HG03558 (cell line): ENCODE measurements at regions not wholly inside any gene's neighbourhood (a gene's known extent, or its start where the extent isn't known, plus 50 kb on each side); places are given as distances from the start of the nearest gene placed in this dataset.
A peak's percentile ranks its signal among the peaks of the same experiment; 100 is the strongest.
"Not testable (repeated sequence)": the region's sequence is repeated elsewhere in the genome, so short reads cannot be mapped to it uniquely, and the experiment has no call there.

Experiments used
- ATAC-seq: cut with Tn5 transposase; IDR thresholded peaks from one replicate; pipeline ENCODE4 v1.9.1; 2021; ENCODE audit warnings: moderate number of reproducible peaks; ENCODE audit not compliant: unreplicated experiment; ENCODE audit errors: extremely low read depth

DNA sequence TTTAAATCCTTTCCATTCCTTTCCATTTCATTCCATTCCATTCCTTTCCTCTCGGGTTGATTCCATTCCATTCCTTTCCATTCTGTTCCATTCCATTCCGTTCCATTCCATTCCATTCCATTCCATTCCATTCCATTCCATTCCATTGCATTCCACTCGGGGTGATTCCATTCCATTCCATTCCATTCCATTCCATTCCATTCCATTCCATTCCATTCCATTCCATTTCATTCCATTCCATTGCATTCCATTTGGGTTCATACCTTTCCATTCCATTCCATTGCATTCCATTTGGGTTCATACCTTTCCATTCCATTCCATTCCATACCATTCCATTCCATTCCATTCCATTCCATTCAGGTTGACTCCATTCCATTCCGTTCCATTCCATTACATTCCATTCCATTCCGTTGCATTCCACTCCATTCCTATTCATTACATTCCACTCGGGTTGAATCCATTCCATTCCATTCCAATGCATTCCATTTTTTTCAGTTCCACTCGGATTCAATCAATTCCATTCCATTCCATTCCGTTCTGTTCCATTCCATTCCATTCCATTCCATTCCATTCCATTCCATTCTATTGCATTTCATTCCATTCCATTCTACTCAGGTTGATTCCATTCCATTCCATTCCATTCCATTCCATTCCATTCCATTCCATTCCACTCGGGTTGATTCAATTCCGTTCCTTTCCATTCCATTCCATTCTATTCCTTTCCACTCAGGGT is 164.4 kb downstream of the CWH43 start:
- ATAC-seq = not testable (repeated sequence)

DNA sequence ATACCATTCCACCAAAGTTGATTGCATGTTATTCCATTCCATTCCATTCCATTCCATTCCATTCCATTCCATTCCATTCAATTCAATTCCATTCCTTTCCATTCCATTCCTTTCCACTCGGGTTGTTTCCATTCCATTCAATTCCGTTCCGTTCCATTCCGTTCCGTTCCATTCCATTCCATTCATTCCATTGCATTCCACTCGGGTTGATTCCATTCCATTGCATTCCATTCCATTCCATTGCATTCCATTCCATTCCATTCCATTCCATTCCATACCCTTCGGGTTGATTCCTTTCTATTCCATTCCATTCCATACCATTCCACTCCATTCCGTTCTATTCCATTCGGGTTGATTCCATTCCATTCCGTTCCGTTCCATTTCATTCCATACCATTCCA is 166.9 kb downstream of the CWH43 start:
- ATAC-seq = not testable (repeated sequence)

DNA sequence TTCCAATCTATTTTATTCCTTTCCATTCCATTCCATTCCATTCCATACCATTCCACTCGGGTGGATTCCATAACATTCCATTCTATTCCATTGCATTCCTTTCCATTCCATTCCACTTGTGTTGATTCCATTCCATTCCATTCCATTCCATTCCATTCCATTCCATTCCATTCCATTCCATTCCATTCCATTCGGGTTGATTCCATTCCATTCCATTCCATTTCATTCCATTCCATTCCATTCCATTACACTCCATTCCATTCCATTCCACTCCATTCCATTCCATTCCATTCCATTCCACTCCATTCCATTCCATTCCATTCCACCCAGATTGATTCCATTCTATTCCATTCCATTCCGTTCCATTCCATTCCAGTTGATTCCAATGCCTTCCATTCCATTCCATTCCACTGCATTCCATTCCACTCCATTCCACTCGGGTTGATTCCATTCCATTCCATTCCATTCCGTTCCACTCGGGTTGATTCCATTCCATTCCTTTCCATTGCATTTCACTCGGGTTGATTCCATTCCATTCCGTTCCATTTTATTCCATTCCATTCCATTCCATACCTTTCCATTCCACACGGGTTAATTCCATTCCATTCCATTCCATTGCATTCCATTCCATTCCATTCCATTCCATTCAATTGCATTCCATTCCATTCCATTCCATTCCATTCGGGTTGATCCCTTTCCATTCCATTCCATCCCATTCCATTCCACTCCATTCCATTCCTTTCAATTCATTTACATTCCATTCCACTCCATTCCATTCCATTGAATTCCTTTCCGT is 168.4 kb downstream of the CWH43 start:
- ATAC-seq = peak; percentile 46

DNA sequence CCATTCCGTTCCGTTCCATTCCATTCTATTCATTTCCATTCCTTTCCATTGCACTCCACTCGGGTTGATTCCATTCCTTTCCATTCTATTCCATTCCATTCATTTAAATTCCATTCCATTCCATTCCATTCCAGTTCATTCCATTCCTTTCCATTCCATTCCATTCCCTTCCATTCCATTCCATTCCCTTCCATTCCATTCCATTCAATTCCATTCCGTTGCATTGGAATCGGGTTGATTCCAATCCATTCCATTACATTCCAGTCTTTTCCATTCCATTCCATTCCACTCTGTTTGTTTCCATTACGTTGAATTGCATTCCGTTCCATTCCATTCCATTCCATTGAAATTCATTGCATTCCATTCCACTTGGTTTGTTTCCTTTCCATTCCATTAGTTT is 169.2 kb downstream of the CWH43 start:
- ATAC-seq = not testable (repeated sequence)

DNA sequence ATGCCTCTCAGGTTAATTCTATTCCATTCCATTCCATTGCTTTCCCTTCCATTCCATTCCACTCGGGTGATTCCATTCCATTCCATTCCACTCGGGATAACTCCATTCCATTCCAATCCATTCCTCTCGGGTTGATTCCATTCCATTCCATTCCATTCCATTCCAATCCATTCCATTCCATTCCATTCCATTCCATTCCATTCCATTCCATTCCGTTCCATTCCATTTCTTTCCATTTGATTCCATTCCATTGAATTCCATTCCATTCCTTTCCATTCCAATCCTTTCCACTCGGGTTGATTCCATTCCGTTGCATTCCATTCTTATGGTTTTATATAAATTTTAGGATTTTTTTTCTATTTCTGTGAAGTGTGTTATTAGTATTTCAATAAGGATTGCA is 170.2 kb downstream of the CWH43 start:
- ATAC-seq = not testable (repeated sequence)

DNA sequence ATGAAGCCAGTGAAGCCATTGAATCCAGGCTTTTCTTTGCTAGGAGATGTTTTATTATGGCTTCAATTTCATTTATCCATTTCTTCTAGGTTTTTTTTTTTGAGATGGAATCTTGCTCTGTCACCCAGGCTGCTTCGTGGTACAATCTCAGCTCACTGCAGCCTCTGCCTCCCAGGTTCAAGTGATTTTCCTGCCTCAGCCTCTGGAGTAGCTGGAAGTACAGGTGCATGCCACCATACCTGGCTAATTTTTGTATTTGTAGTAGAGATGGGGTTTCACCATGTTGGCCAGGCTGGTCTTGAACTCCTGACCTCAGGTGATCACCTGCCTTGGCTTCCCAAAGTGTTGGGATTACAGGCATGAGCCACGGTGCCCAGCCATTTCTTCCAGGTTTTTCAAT is 171.6 kb downstream of the CWH43 start:
- ATAC-seq = not testable (repeated sequence)

DNA sequence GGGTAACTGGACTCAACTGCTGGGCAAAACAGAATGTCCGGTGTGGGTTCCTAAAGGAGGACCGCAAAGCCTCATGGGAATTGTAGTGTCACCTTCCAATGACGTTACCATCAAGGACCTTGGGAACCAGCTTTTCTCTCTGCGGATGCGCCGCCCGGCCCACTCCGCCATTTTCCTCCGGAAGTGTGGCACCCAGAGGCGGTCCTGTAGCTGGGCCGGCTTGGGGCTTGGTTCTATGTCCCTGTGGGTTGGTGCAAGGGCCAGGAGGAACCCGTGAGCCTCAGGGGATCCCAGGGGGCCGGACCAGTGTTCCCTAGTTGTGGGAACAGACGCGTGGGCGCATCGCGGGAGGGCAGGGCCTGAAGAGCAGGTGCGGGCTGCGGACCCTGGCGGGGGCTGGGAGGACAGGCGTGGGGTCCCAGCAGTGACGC is 175.1 kb downstream of the CWH43 start:
- ATAC-seq = not testable (repeated sequence)

DNA sequence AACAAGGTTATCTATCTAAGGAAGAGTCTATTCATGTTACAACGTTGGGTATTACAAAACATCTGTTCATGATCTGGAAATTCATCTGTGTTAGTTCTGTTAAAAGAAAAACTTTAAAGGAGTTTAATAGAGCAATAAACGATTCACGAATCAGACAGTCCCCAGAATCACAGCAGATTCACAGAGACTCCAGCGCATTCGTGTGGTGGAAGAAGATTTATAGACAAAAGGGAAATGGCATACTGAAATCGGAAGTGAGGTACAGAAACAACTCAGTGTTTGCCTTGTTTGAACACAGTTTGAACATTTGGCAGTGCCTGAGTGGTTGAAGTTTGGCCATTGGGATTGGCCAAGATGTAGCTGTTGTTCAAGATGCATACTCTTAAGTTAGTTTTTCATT is 178.8 kb downstream of the CWH43 start:
- ATAC-seq = not testable (repeated sequence)

DNA sequence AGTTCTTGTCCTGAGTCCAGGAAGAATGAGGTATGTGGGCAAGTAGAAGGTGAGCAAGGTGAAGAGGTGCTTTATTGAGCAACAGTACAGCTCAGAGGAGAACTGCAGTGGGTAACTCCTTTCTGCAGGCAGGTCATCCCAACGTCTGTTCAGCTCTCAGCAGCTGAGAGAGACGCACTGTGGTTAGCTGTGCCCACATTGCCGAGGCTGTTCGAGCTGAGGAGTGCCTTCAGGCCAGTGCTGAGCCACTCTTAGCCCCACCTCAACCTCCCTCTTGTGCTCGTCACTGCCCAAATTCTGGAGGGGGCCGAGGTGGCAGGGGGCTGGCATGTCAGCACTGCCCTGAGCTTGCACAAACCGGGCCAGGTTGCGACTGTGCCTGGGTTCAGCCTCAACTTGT is 191.8 kb downstream of the CWH43 start:
- not testable (repeated sequence) for ATAC-seq

DNA sequence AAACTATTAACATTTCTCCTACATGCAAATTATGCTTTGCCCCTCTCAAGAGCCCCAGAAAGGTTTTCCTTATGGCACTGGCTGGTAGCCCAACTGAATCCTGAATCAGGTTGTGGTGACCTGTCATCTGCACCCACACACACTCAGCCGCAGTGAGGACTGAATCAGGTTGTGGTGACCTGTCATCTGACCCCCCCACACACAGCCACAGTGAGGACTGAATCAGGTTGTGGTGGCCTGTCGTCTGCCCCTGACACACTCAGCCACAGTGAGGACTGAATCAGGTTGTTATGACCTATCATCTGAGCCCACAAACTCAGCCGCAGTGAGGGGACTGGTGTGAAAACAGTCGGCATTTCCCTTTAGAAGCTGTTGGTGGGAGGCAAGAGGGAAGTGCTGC is 195.0 kb downstream of the CWH43 start:
- ATAC-seq = not testable (repeated sequence)

DNA sequence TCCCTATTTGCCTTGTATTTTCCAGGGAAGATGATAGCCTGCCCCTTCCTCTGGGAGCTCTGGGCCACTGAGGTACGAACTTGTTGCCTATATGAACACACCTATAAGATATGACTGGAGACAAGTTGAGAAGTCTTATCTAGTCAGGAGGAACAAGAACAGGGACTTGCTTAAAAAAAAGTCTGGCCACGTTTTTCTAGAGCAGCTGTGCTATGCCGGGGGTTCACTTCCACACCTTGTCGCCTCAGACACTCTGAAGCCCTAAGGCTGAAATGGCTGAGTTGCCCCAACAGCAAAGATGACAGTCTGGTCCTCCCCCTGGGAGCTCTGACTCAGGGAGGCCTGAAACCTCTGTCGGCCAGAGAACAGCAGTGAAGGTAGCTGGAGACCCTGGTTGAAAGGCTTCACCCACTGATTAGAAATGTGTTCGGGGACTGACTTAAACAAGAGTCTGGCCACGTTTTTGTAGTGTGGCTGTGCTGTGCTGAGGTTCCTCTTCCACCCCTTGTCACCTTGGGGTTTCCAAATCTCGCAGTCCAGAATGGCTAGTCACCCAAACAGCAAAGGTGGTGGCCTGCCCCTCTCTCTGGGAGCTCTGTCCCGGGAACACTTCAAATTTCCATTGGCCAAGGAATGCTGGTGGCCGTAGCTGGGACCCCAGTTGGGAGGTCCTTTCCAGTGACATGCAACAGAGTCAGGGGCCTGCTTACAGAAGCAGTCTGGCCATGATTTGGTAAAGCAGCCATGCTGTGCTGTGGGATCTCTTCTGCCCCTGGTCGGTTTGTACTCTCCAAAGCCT is 225.5 kb downstream of the CWH43 start:
- not testable (repeated sequence) for ATAC-seq

DNA sequence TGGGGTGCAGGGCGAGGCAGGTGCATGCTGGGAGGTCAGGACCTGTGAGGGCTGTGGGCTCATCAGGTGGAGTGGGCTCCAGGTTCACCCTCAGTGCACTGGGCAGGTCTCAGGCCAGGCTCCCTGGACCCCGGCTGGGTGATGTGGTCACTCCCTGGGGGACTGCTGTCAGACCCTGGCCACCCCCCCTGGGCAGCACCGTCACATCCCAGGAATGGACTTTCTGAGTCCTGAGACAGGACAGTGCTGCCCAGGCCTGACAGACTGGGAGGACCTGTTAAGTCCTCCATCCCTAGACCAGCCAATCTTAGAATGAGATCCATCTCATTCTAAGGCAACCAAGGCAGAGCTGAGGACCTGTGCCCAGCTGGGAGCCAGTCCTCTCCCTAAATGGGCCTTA is 227.2 kb downstream of the CWH43 start:
- ATAC-seq = not testable (repeated sequence)

DNA sequence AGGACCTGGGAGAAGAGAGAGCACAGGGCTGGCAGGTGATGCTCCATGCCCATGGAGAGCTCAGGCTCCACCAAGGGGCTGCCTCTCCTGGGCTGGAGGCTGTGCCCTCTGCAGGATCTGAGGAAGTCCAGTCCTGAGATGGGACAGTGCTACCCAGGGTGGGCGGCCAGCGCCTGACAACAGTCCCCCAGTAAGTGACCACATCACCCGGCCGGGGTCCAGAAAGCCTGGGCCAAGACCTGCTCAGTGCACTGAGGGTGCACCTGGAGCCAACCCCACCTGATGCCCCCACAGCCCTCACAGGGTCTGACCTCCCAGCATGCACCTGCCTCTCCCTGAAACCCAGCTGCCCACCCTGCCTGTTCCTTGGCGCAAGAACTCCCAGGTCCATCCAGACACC is 227.7 kb downstream of the CWH43 start:
- ATAC-seq = not testable (repeated sequence)

DNA sequence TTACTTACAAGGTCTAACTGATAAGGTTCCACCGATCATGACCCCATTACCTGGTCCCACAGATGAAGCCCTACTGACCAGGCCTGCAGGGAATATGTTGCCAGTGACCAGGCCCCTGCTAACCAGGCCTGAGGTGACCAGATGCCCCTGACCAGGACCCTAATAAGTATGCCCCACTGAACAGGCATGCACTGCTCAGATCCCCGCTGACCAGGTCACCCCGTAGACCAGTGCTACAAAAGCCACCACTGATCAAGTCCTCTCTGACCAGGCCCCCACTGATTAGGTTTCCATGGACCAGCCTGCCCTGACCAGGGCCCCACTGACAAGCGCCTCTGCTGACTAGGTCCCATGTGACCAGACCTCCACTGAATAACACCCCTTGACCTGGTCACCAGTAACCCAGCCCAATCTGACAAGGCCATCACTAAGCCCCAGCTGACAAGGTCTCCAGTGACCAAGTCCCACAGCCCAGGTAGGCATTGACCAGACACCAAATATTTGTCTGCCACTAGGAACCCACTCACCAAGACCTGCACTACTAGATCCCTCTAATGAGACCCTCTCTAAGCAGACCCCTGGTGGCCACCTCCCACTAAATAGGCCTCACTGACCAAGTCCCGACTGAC is 228.5 kb downstream of the CWH43 start:
- ATAC-seq = not testable (repeated sequence)

DNA sequence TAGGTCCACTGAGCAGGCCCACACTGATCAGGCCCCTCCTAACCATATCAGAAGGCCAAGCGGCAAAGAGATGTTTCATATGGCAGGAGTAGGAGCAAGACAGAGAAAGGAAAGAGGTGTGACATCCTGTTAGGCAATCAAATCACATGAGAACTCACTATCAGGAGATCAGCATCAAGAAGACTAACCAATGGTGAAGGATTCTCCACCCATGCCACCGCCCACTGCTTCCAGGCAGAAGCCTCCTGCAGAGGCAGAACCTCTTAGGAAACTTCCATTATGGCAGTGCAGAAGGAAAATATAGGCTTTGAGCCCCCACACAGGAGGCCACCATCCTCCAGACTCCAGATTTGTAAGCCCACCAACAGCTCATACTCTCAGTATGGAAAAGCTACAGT is 229.0 kb downstream of the CWH43 start:
- not testable (repeated sequence) for ATAC-seq

DNA sequence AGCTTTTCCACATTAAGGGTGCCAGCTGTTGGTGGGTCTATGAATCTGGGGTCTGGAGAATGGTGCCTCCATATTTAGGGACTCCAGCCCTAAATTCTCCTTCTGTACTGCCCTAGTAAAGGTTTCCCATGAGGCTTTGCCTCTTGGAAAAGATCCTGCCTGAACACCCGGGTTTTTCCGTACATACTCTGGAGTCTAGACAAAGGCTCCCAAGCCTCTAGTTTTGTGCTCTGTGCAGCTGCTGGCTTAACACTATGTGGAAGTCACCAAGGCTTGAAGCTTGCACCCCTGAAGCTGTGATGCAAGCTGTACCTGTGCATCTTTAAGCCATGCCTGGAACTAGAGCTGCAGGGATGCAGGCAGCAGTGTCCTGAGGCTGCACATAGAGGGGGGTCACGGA is 230.5 kb downstream of the CWH43 start:
- ATAC-seq = not testable (repeated sequence)

DNA sequence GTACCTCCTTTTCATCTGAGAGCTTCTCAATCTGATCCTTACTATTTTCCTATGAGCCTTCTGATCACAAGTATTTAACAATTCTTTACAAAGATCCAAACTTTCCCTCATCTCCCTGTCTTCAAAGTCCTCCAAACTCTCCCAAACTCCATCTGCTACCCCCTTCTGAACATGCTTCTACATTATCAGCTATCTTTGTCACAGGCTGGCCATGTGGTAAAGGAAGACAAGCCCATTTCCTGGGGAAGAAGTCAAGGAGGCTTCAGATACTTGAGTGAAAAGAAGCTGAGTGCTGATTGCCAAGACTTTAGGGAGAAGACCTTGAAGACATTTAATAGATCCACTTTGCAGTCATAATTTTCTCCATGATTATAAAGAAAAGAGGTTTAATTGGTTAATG is 231.4 kb downstream of the CWH43 start:
- no peak for ATAC-seq

DNA sequence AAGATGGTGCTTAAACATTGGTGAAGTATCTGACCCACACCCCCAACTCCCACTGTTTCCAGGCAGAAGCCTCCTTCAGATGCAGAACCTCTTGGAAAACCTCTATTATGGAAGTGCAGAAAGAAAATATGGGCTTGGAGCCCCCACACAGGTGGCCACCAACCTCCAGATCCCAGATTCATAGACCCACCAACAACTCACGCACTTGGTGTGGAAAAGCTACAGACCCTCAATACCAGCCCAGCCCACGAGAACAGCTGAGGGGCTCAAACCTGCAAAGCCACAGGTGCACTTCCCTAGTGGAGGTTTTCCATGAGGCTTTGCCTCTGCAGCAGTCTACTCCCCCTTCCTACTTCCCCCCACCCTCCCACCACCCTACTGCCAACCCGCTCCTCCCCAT is 232.0 kb downstream of the CWH43 start:
- not testable (repeated sequence) for ATAC-seq

DNA sequence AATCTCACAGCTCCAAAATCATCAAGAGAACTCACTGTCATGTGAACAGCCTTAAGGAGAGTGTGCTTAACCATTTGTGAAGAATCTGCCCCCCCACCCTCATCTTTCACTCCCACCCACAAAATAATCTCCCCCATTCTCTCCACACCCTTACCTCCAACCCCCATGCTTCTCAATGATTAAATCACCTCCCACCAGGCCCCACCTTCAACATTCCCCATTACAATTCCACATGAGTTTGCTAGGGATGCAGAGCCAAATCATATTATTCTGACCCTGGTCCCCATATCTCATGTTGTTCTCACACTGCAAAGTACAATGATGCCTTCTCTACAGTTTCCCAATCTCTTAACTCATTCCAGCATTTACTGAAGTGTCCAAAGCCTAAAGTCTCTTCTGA is 232.9 kb downstream of the CWH43 start:
- not testable (repeated sequence) for ATAC-seq
